Astrocyte (in vitro differentiated cells and primary cell): ENCODE measurements at regions not wholly inside any gene's neighbourhood (a gene's known extent, or its start where the extent isn't known, plus 50 kb on each side); places are given as distances from the start of the nearest gene placed in this dataset.

Experiments used
- DNase-seq: peaks from one replicate; pipeline ENCODE4 v3.0.0-alpha.2; 2010; ENCODE audit warnings: low read depth
- FAIRE-seq: peaks from 2 replicates; lab custom pipeline; 2011; peaks lifted over from hg19 to GRCh38; lab: Jason Lieb, UNC
- H2AFZ ChIP-seq: 2 replicates; pipeline ENCODE4 v1.6.0; 2012; ENCODE audit warnings: low read depth, low read length, inconsistent platforms
- H3K27ac ChIP-seq: 2 replicates; pipeline ENCODE4 v1.5.1; 2011; ENCODE audit warnings: low read depth, low read length, inconsistent platforms
- H3K27me3 ChIP-seq: 2 replicates; pipeline ENCODE4 v1.6.0; 2011; ENCODE audit warnings: low read length, inconsistent platforms; ENCODE audit not compliant: insufficient read depth
- H3K36me3 ChIP-seq: 2 replicates; pipeline ENCODE4 v1.5.1; 2011; ENCODE audit warnings: low read length, inconsistent platforms; ENCODE audit not compliant: insufficient read depth
- H3K4me1 ChIP-seq: 2 replicates; pipeline ENCODE4 v1.5.1; 2011; ENCODE audit warnings: low read length, inconsistent platforms; ENCODE audit not compliant: insufficient read depth
- H3K4me2 ChIP-seq: 2 replicates; pipeline ENCODE4 v1.6.0; 2012; ENCODE audit warnings: low read length, inconsistent platforms
- H3K4me3 ChIP-seq: 2 replicates; pipeline ENCODE4 v1.5.1; 2011; ENCODE audit warnings: low read depth, mild to moderate bottlenecking, low read length, inconsistent platforms; ENCODE audit not compliant: insufficient read depth
- H3K79me2 ChIP-seq: 2 replicates; pipeline ENCODE4 v1.6.0; 2012; ENCODE audit warnings: mild to moderate bottlenecking, low read length, inconsistent platforms; ENCODE audit not compliant: insufficient read depth
- H3K9ac ChIP-seq: 2 replicates; pipeline ENCODE4 v1.6.0; 2012; ENCODE audit warnings: mild to moderate bottlenecking, low read length, inconsistent platforms
- H3K9me3 ChIP-seq: 2 replicates; pipeline ENCODE4 v1.5.1; 2012; ENCODE audit warnings: low read depth, mild to moderate bottlenecking, low read length, inconsistent platforms; ENCODE audit not compliant: insufficient read depth
- H4K20me1 ChIP-seq: 2 replicates; pipeline ENCODE4 v1.6.0; 2012; ENCODE audit warnings: low read length, inconsistent platforms; ENCODE audit not compliant: insufficient read depth
- H3K27ac Mint-ChIP-seq: one replicate; pipeline ENCODE4 v1.8.0; 2021; ENCODE audit warnings: mild to moderate bottlenecking, mixed read lengths; ENCODE audit not compliant: unreplicated experiment
- H3K27me3 Mint-ChIP-seq: one replicate; pipeline ENCODE4 v1.8.0; 2021; ENCODE audit warnings: low read depth, mixed read lengths; ENCODE audit not compliant: unreplicated experiment
- H3K36me3 Mint-ChIP-seq: one replicate; pipeline ENCODE4 v1.8.0; 2021; ENCODE audit warnings: low read depth, mixed read lengths; ENCODE audit not compliant: unreplicated experiment
- H3K4me1 Mint-ChIP-seq: one replicate; pipeline ENCODE4 v1.8.0; 2021; ENCODE audit warnings: low read depth, mixed read lengths; ENCODE audit not compliant: unreplicated experiment
- H3K4me3 Mint-ChIP-seq: one replicate; pipeline ENCODE4 v1.8.0; 2021; ENCODE audit warnings: mild to moderate bottlenecking, moderate library complexity, mixed read lengths; ENCODE audit not compliant: unreplicated experiment
- H3K9me3 Mint-ChIP-seq: one replicate; pipeline ENCODE4 v1.8.0; 2021; ENCODE audit warnings: mild to moderate bottlenecking, mixed read lengths; ENCODE audit not compliant: unreplicated experiment
- CTCF ChIP-seq: IDR thresholded peaks from 2 replicates; pipeline ENCODE4 v1.5.1; 2011; ENCODE audit warnings: low read depth, mild to moderate bottlenecking, inconsistent platforms, low read length, moderate library complexity; ENCODE audit not compliant: insufficient read depth
- EZH2 ChIP-seq: IDR thresholded peaks from 2 replicates; pipeline ENCODE4 v1.6.1; 2012; ENCODE audit warnings: mild to moderate bottlenecking, low read length, inconsistent platforms; ENCODE audit not compliant: insufficient read depth

GRCh38 chr12:58665375-58665774, 254.9 kb downstream of the LRIG3 start:
- no peaks in the 10 kb centered on the region for H4K20me1 ChIP-seq
- Mint-ChIP-seq H3K4me1 (peaks cover 14% of the 10 kb centered on the region), H3K9me3 (no peaks in the 10 kb centered on the region), H3K4me3 (no peak overlapping the region), H3K27me3 (no peaks in the 10 kb centered on the region), H3K27ac (no peak overlapping the region), H3K36me3 (no peaks in the 10 kb centered on the region)
- no peaks in the 10 kb centered on the region for H3K9me3 ChIP-seq
- DNase-seq (no peak), FAIRE-seq (no peak)
- H2AFZ ChIP-seq, result no peak overlapping the region
- no peaks in the 10 kb centered on the region for H3K36me3 ChIP-seq
- no peak for TF ChIP-seq EZH2
- no peak for TF ChIP-seq CTCF
- peaks cover 16% of the 10 kb centered on the region for H3K4me1 ChIP-seq
- H3K79me2 ChIP-seq, result no peaks in the 10 kb centered on the region
- no peak overlapping the region for H3K9ac ChIP-seq
- H3K27ac ChIP-seq, result no peak overlapping the region
- H3K27me3 ChIP-seq, result no peaks in the 10 kb centered on the region
- no peak overlapping the region for H3K4me2 ChIP-seq
- H3K4me3 ChIP-seq, result no peak overlapping the region

GRCh38 chr12:58668233-58668632, 252.1 kb downstream of the LRIG3 start:
- Histone ChIP-seq H3K36me3 (no peaks in the 10 kb centered on the region), H3K27me3 (no peaks in the 10 kb centered on the region), H3K79me2 (no peaks in the 10 kb centered on the region), H3K9me3 (no peaks in the 10 kb centered on the region), H3K4me2 (peak overlapping the region; percentile 61), H3K27ac (peak overlapping the region; percentile 90), H2AFZ (peak overlapping the region; percentile 75), H3K4me1 (peaks cover 23% of the 10 kb centered on the region), H3K4me3 (no peak overlapping the region), H3K9ac (peak overlapping the region; percentile 63), H4K20me1 (no peaks in the 10 kb centered on the region)
- Mint-ChIP-seq H3K27ac (peak overlapping the region; percentile 78), H3K4me1 (peaks cover 21% of the 10 kb centered on the region), H3K27me3 (no peaks in the 10 kb centered on the region), H3K4me3 (peak overlapping the region; percentile 50), H3K36me3 (no peaks in the 10 kb centered on the region), H3K9me3 (no peaks in the 10 kb centered on the region)
- no peak for FAIRE-seq
- DNase-seq, result no peak
- TF ChIP-seq EZH2 (no peak), CTCF (no peak)

- H3K9me3 Mint-ChIP-seq, result no peaks in the 10 kb centered on the region
- H3K27me3 Mint-ChIP-seq, result no peaks in the 10 kb centered on the region
- peak overlapping the region; percentile 90 for H3K27ac ChIP-seq
- H3K4me1 Mint-ChIP-seq, result peaks cover 21% of the 10 kb centered on the region
- H3K36me3 Mint-ChIP-seq, result no peaks in the 10 kb centered on the region
- H2AFZ ChIP-seq, result peak overlapping the region; percentile 18
- H3K4me1 ChIP-seq, result peaks cover 23% of the 10 kb centered on the region
- peak overlapping the region; percentile 79 for H3K27ac Mint-ChIP-seq
- H3K9me3 ChIP-seq, result no peaks in the 10 kb centered on the region
- no peak overlapping the region for H3K4me3 ChIP-seq
- H3K79me2 ChIP-seq, result no peaks in the 10 kb centered on the region
- H4K20me1 ChIP-seq, result no peaks in the 10 kb centered on the region
- H3K36me3 ChIP-seq, result no peaks in the 10 kb centered on the region
- FAIRE-seq (peak; percentile 89), DNase-seq (peak; percentile 87)
- no peak overlapping the region for H3K4me3 Mint-ChIP-seq
- TF ChIP-seq EZH2 (no peak), CTCF (no peak)
- H3K4me2 ChIP-seq, result peak overlapping the region; percentile 61
- peak overlapping the region; percentile 63 for H3K9ac ChIP-seq
- no peaks in the 10 kb centered on the region for H3K27me3 ChIP-seq
These were observed 251.4 kb downstream of the LRIG3 start for GRCh38 chr12:58668871-58669270.
